Fibroblast of lung (primary cell): ENCODE measurements at regions not wholly inside any gene's neighbourhood (a gene's known extent, or its start where the extent isn't known, plus 50 kb on each side); places are given as distances from the start of the nearest gene placed in this dataset.
A peak's percentile ranks its signal among the peaks of the same experiment; 100 is the strongest.

Source experiments
- DNase-seq, 2 donors: peaks; one replicate each; pipeline versions ENCODE4 v3.0.0 to v3.0.0-alpha.2; 2010; ENCODE audit warnings: low read depth in 2 of 2
- H2AFZ ChIP-seq: 2 replicates; pipeline ENCODE4 v1.5.1; 2012; ENCODE audit warnings: low read length, control low read depth, inconsistent platforms
- H3K27ac ChIP-seq: 2 replicates; pipeline ENCODE4 v1.5.1; 2011; ENCODE audit warnings: low read length, control low read depth; ENCODE audit not compliant: insufficient read depth
- H3K27me3 ChIP-seq: 2 replicates; pipeline ENCODE4 v1.5.1; 2011; ENCODE audit warnings: mild to moderate bottlenecking, low read length; ENCODE audit not compliant: control insufficient read depth, insufficient read depth
- H3K36me3 ChIP-seq: 2 replicates; pipeline ENCODE4 v1.5.1; 2011; ENCODE audit warnings: low read length; ENCODE audit not compliant: control insufficient read depth, insufficient read depth
- H3K4me1 ChIP-seq: 2 replicates; pipeline ENCODE4 v1.5.1; 2011; ENCODE audit warnings: low read length; ENCODE audit not compliant: control insufficient read depth, insufficient read depth; ENCODE audit errors: extremely low read depth
- H3K4me2 ChIP-seq: 2 replicates; pipeline ENCODE4 v1.5.1; 2011; ENCODE audit warnings: low read length, control low read depth; ENCODE audit not compliant: insufficient read depth; ENCODE audit errors: extremely low read depth
- H3K4me3 ChIP-seq, 4 experiments: fragments of 200-600 bp in 1 of 4; sonication (generic) in 1 of 4; replicated peaks in 1 of 4; 2 replicates each; pipeline ENCODE4 v1.5.1; 2011 to 2016; ENCODE audit warnings: low read length in 4 of 4, low read depth in 3 of 4, mild to moderate bottlenecking in 3 of 4, control low read depth in 2 of 4, inconsistent platforms in 1 of 4, mixed read lengths in 1 of 4; ENCODE audit not compliant: insufficient read depth in 1 of 4; ENCODE audit errors: control extremely low read depth in 1 of 4
- H3K79me2 ChIP-seq: 2 replicates; pipeline ENCODE4 v1.5.1; 2012; ENCODE audit warnings: mild to moderate bottlenecking, low read length, inconsistent platforms; ENCODE audit not compliant: control insufficient read depth, insufficient read depth
- H3K9ac ChIP-seq: 2 replicates; pipeline ENCODE4 v1.5.1; 2011; ENCODE audit warnings: mild to moderate bottlenecking, low read length, control low read depth; ENCODE audit not compliant: insufficient read depth
- H3K9me3 ChIP-seq: 2 replicates; pipeline ENCODE4 v1.5.1; 2012; ENCODE audit warnings: low read depth, low read length; ENCODE audit not compliant: control insufficient read depth, insufficient read depth
- H4K20me1 ChIP-seq: 2 replicates; pipeline ENCODE4 v1.5.1; 2011; ENCODE audit warnings: low read length; ENCODE audit not compliant: control insufficient read depth, insufficient read depth; ENCODE audit errors: extremely low read depth
- EZH2 ChIP-seq: IDR thresholded peaks from 2 replicates; pipeline ENCODE4 v1.5.1; 2012; ENCODE audit warnings: low read length, control low read depth, mild to moderate bottlenecking; ENCODE audit errors: missing control alignments
- TF ChIP-seq, protein P1 (sequence below), 2 donors: IDR thresholded peaks in 1 of 2; conservative IDR thresholded peaks in 1 of 2; 1 replicate in 1 of 2; 2 replicates in 1 of 2; pipeline ENCODE4 v1.5.1; 2011 to 2012; ENCODE audit warnings: low read length in 2 of 2, control low read depth in 1 of 2, inconsistent platforms in 1 of 2, low read depth in 1 of 2, mild to moderate bottlenecking in 1 of 2

- Histone ChIP-seq H3K27ac (peak overlapping the region; percentile 92), H4K20me1 (no peaks in the 10 kb centered on the region)
- DNase-seq = peak; percentile 71 to 77
These were observed 64.6 kb downstream of the SIK1 start for GRCh38 chr21:43362321-43362791.

DNA sequence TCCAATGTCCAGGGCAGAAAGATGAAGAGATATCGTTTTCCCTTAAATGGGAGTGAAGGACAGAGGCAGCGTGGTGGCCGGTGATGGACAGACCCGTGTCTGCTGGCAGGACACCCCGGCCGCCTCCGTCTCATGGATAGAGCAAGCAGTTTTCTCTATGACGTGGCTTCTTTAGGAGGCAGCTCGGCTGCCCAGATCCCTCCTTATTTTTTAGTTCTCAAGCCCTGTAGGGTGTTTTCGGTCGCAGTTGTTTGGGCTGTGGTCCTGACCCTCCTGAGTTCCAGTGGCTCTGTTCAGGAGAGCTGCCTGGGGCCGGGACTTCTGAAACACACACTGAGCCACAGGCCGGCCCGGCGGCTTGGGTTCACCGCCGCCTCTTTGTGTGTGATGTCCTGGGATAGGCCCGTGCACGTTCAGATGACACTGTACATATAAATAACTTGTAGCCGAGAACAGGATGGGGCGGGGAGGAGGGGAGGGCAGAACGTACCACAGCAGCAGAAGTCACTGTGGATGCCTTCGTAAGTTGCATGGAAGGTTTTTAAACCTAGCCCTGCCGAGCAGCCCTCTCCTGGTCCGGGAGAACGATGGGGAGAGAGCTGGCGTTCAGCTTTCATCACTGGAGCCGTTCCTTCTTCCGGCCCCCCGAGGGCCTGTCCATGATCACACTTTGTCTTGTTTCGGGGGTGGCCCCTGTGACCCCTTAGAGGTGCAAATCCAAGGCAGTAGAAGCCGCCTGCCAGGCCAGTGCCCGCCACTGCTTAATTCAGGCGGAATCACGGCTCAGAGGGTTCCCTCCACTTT is 65.2 kb downstream of the SIK1 start:
- H3K9me3 ChIP-seq = no peaks in the 10 kb centered on the region
- peak in 1 of 2 donors; percentile 69 for DNase-seq
- peaks cover 4% of the 10 kb centered on the region for H3K4me1 ChIP-seq
- H3K27ac ChIP-seq = peak overlapping the region; percentile 92
- H3K27me3 ChIP-seq = no peaks in the 10 kb centered on the region
- H2AFZ ChIP-seq = peak overlapping the region; percentile 69
- no peaks in the 10 kb centered on the region for H3K79me2 ChIP-seq
- TF ChIP-seq EZH2 = no peak
- TF ChIP-seq, protein P1, sequence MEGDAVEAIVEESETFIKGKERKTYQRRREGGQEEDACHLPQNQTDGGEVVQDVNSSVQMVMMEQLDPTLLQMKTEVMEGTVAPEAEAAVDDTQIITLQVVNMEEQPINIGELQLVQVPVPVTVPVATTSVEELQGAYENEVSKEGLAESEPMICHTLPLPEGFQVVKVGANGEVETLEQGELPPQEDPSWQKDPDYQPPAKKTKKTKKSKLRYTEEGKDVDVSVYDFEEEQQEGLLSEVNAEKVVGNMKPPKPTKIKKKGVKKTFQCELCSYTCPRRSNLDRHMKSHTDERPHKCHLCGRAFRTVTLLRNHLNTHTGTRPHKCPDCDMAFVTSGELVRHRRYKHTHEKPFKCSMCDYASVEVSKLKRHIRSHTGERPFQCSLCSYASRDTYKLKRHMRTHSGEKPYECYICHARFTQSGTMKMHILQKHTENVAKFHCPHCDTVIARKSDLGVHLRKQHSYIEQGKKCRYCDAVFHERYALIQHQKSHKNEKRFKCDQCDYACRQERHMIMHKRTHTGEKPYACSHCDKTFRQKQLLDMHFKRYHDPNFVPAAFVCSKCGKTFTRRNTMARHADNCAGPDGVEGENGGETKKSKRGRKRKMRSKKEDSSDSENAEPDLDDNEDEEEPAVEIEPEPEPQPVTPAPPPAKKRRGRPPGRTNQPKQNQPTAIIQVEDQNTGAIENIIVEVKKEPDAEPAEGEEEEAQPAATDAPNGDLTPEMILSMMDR (conservative IDR thresholded peaks at IDR 0.05 in 1 of 2, IDR thresholded peaks at IDR 0.05 in 1 of 2; ENCODE audit: low read depth in 1 of 2, low read length in 2 of 2) = no peak
- H3K4me2 ChIP-seq = peak overlapping the region; percentile 54
- peak overlapping the region; percentile 67 for H3K9ac ChIP-seq
- no peaks in the 10 kb centered on the region for H3K36me3 ChIP-seq
- peak overlapping the region in 1 of 4 experiments; percentile 33 for H3K4me3 ChIP-seq
- H4K20me1 ChIP-seq = no peaks in the 10 kb centered on the region

More at GRCh38 chr21:43362321-43362791, 64.6 kb downstream of the SIK1 start:
- no peaks in the 10 kb centered on the region for H3K9me3 ChIP-seq
- H3K27me3 ChIP-seq = no peaks in the 10 kb centered on the region
- H3K4me1 ChIP-seq = peaks cover 4% of the 10 kb centered on the region
- peak overlapping the region in 1 of 4 experiments; percentile 33 for H3K4me3 ChIP-seq
- no peaks in the 10 kb centered on the region for H3K36me3 ChIP-seq
- peak overlapping the region; percentile 54 for H3K4me2 ChIP-seq
- H3K79me2 ChIP-seq = no peaks in the 10 kb centered on the region
- no peak for TF ChIP-seq EZH2
- TF ChIP-seq, protein P1 (conservative IDR thresholded peaks at IDR 0.05 in 1 of 2, IDR thresholded peaks at IDR 0.05 in 1 of 2; ENCODE audit: low read depth in 1 of 2, low read length in 2 of 2) = no peak
- H3K9ac ChIP-seq = peak overlapping the region; percentile 67
- peak overlapping the region; percentile 69 for H2AFZ ChIP-seq

GRCh38 chr21:43361127-43361492 is 65.8 kb downstream of the SIK1 start:
- TF ChIP-seq, protein P1 (conservative IDR thresholded peaks at IDR 0.05 in 1 of 2, IDR thresholded peaks at IDR 0.05 in 1 of 2; ENCODE audit: low read depth in 1 of 2, low read length in 2 of 2) = peak in 1 of 2 donors; percentile 3
- no peak for TF ChIP-seq EZH2
- Histone ChIP-seq H3K4me1 (peaks cover 4% of the 10 kb centered on the region), H3K9ac (peak overlapping the region; percentile 67), H3K4me2 (no peak overlapping the region), H4K20me1 (no peaks in the 10 kb centered on the region), H3K36me3 (no peaks in the 10 kb centered on the region), H3K9me3 (no peaks in the 10 kb centered on the region), H3K27me3 (no peaks in the 10 kb centered on the region), H3K4me3 (no peak overlapping the region), H3K79me2 (no peaks in the 10 kb centered on the region), H3K27ac (peak overlapping the region; percentile 92), H2AFZ (no peak overlapping the region)
- peak in 1 of 2 donors; percentile 54 for DNase-seq
